NCI-H82 (cell line): ENCODE measurements at regions not wholly inside any gene's neighbourhood (a gene's known extent, or its start where the extent isn't known, plus 50 kb on each side); places are given as distances from the start of the nearest gene placed in this dataset.
"Not testable (repeated sequence)": the region's sequence is repeated elsewhere in the genome, so short reads cannot be mapped to it uniquely, and the experiment has no call there.

Experiments used
- DNase-seq: peaks from one replicate; lab custom pipeline; 2025; lab: John Stamatoyannopoulos, UW

DNA sequence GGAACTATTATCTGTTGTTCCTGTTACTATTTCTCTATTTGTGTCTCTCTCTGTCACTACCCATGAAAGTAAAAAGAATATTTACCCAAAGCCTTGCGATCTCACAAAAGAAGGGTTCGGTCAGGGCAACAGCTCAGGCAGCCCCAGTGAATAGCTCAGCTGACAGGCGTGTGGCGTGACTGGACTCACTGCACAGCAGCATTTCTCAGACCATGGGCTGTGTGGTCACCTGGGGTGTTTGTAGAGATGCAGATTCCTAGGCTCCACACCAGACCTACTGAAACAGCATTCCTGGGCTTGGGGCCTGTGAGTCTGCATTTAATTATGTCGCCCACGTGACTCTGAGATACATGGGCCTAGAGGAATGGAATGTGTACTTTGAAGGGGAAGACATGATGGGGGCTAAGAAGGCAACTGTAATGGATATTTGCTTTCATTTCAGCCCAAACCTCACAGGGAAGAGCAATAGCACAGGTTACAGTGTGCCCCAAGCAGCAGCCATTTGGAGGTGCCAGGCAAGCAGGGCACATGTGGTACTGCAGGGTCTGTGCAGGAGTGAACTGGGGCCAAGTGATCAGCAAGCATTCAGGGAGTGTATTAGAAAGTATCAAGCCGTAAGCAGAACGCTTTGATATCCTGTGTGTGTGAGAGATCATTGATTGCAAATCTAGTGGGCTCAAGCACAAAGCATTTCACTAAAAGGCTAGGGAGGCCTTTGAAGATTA is 90.4 kb upstream of the RBMS1 start:
- no peak for DNase-seq

GRCh38 chr2:160584972-160585494 is 91.4 kb upstream of the RBMS1 start:
- no peak for DNase-seq

DNA sequence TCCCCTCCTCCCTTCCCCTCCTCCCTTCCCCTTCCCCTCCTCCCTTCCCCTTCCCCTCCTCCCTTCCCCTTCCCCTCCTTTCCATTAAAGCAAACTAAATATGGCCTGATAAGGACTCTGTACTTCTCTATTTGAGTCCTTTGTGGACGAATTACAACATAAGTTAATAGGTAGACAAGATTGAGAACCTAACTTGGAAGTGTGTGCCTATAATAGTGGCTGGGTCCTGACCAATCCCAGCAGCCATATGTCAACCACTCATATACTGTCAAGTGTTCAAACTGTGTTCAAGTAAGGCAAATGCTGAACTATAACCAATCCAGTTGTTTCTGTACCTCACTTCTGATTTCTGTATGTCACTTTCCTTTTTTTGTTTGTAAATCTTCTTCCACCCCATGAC is 97.1 kb upstream of the RBMS1 start:
- DNase-seq: no peak

- no peak for DNase-seq
Observed at GRCh38 chr2:160592401-160592800, 98.8 kb upstream of the RBMS1 start.

GRCh38 chr2:160592993-160593392 is 99.4 kb upstream of the RBMS1 start:
- no peak for DNase-seq

- DNase-seq: no peak
Observed at GRCh38 chr2:160596441-160596840, 102.8 kb upstream of the RBMS1 start.

- not testable (repeated sequence) for DNase-seq
Observed at GRCh38 chr2:160600437-160600836, 106.8 kb upstream of the RBMS1 start.

DNA sequence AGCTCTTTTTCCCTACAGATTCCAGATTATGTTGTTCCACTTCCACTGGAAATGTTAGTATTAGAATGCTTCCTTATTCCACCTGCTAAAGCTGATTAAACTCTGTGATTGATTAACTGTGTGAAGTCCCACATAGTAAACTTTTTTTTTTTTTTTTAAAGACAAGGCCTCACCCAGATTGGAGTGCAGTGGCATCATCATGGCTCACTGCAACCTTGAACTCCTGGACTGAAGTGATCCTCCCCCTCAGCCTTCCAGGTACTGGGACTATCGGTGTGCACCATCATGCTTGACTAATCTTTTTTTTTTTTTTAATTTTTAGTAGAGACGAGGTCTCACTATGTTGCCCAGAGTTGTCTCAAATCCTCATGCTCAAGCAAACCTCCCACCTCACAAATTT is 108.5 kb upstream of the RBMS1 start:
- no peak for DNase-seq

DNA sequence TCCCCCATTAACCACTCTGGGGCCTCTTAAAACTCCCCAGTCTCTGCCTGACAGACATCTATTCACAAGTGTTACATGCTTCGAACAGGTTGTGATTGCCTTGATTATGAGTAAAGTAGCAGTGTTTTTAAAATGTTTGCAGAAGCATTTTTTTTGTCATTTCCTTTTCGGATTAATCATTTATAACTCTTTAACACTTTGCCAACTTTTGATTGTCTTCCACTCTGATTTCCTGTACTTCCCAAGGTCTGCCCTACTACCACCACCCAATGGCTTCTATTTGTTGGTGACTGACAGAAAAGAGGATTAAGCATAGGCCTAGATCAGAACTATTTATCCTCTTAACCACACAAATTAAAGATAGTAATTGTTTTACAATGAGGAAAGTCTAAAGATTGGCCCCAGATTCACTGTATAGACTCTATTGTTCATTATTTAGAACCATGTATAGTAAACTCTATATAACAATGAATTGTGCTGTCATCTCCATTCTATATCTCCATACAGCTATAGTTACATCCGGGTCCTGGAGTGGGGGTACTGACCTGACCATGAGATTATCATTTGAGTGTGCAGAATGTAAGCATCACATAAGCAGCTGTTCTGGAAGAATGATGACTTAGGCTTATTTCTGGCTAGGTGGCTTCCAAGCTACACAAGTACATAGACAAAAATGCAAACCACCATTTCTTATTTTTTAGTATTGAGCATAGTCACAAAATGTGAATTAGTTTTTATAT is 110.3 kb upstream of the RBMS1 start:
- DNase-seq: peak; percentile 94

GRCh38 chr2:160606341-160606740 is 112.7 kb upstream of the RBMS1 start:
- no peak for DNase-seq

DNA sequence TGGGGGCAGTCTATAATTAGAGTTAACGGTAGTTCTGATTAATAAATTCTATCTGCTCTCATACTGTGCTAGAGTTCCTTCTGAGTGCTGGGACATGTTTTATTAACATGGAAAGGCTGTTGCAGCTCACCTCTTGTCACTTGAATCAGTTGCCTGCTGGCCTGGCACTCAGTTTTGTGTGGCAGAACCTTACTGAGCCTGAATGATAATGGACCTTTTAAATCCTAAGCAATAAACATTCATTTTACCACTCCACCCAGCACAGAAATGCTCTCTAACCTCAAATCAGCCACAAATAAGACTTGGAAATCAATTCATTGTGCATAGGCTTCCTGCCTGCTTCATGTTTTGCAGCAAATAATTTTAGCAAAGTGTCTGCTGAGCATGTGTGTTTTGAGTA is 115.0 kb upstream of the RBMS1 start:
- no peak for DNase-seq

- DNase-seq: no peak
Observed at GRCh38 chr2:160609346-160609745, 115.7 kb upstream of the RBMS1 start.

DNA sequence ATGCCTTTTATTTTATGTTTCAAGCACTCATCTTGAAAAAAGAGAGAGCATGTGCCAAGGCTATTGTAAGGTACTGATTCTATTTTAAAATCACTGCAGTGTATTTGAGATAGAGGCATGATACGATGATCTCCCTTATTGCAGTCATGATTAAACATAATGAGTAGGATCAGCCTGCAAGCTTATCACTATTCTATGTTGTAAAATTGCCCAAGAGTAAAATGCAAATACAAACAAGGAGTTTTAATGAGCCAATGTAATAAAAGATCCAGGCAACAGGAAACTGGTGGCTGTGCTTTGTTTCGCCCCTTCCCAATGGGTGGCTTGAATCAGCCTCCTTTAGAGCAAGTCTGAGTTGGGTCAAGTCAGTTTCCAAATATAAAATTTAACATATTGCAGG is 116.4 kb upstream of the RBMS1 start:
- no peak for DNase-seq

DNA sequence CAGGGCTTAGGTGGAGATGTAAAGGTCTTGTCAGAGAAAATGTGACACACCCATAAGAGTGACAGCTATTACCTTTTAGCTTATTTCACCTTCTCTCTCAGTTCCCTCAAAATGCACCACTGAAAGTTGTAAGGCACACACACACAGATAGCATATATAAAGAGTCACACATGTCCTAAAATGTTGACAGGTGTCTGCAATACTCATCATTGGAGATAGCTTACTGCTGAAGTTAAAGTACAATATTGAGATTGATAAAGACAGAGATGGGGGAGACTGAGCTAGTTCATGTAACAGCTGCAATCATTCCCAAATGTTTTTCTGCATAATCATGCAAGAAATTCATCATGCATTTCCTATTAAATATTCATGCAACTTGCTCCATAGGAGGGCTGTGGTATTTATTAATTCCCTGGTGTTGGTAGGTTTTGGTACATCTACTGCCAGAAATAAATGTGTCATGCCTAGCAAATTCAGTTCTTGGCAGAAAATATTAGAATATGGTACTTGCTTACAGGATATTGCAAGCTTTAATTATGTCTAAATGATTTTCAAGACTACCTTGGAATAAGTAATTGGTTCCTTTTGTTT is 118.8 kb upstream of the RBMS1 start:
- no peak for DNase-seq

DNA sequence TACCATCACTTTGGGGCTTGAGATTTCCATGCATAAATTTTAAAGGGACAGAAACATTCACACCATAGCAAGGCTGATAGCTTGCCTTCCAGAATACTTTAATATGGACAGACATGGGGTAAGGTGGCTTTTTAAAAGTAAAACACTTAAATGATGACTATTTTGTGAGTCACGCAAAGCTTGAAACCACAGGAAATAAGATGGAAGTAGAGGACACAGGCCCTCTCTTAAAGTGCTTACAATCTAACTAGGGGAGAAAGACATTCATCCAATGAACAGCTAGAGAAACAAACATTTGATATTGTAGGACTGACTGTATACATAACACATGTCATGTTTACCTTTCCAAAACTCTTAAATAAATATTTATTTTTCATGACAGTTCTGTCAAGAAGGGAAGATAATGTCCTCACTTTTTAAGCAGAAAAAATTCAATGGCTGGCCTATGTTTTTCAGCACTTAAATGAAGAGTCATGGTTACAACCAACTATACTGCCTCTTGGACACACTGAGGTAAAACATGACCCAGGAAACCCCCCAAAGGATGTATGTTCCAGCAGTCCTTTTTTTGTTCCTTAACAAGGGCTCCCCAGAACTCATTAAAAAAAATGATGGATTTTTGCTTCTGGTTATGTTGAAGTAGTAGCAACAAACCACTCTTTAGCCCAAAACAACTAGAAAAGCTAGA is 120.0 kb upstream of the RBMS1 start:
- no peak for DNase-seq

GRCh38 chr2:160614391-160614790 is 120.8 kb upstream of the RBMS1 start:
- DNase-seq: no peak

DNA sequence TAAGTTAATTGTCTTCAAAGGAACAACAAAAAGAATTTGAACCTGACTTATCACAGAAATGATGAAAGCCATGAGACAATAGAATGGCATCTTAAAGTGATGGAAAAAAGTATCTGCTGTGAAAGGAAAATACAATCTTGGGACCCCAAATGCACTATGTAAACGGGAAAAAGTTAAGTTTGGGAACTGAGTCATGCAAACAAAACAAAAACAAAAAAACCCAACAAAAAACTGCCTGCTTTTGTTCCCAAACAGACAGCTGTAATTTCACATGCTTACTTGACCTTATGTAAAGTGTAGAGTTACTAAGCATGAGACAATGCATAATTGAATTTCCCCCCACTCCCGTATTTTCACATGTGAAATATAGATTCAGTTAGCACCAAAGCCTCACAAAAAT is 122.1 kb upstream of the RBMS1 start:
- no peak for DNase-seq

DNA sequence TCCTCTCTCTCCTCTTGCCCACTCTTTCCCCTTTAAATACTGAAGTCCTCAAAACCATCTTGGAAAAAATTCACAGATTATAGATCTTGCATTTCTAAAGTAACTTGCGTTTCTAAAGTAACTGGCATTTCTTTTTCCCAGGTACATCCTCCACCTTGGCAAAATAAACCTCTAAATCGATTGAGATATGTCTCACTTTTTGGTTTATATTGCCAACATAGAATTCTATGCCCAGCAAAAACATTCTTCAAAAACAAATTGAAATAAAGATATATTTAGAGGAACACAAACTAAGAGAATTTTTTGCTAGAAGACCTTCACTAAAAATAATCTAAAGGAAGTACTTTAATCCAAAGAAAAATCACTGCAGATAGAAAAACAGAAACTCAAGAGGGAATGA is 122.5 kb upstream of the RBMS1 start:
- no peak for DNase-seq

GRCh38 chr2:160621748-160622147 is 128.1 kb upstream of the RBMS1 start:
- DNase-seq: no peak

- not testable (repeated sequence) for DNase-seq
Observed at GRCh38 chr2:160628020-160628637, 134.5 kb upstream of the RBMS1 start.

- DNase-seq: no peak
Observed at GRCh38 chr2:160628811-160629210, 135.2 kb upstream of the RBMS1 start.
